HEK293 (cell line): ENCODE measurements at regions not wholly inside any gene's neighbourhood (a gene's known extent, or its start where the extent isn't known, plus 50 kb on each side); places are given as distances from the start of the nearest gene placed in this dataset.

Experiments
- CTCF ChIA-PET: fragments of 350-600 bp; formaldehyde crosslinking; extraction: SDS; loops from one replicate; lab custom pipeline; 2021; ENCODE audit warnings: antibody characterized with exemption; lab: Yijun Ruan, JAX
- POLR2A ChIA-PET: fragments of 300-600 bp; formaldehyde crosslinking; extraction: SDS; loops from one replicate; lab custom pipeline; 2020; ENCODE audit warnings: antibody characterized with exemption, inconsistent platforms; lab: Yijun Ruan, JAX
- H3K27ac ChIP-seq: fragments of 200-500 bp; sonication (Bioruptor generic); 2 replicates; pipeline ENCODE4 v1.5.1; 2014; ENCODE audit warnings: low read depth, low read length, control low read depth, inconsistent platforms; ENCODE audit errors: extremely low read depth
- H3K36me3 ChIP-seq, 2 experiments: fragments of 200-500 bp in 1 of 2; sonication (Bioruptor generic) in 1 of 2; 1 replicate in 1 of 2; 2 replicates in 1 of 2; pipeline ENCODE4 v1.5.1; 2014 to 2017; ENCODE audit warnings: inconsistent platforms in 2 of 2, low read length in 2 of 2; ENCODE audit not compliant: control insufficient read depth in 2 of 2, insufficient read depth in 1 of 2
- H3K4me1 ChIP-seq: fragments of 200-500 bp; sonication (Bioruptor generic); 2 replicates; pipeline ENCODE4 v1.5.1; 2014; ENCODE audit warnings: mild to moderate bottlenecking, low read length, inconsistent platforms; ENCODE audit not compliant: control insufficient read depth, insufficient read depth
- H3K4me3 ChIP-seq: 2 replicates; pipeline ENCODE4 v1.5.1; 2011; ENCODE audit warnings: low read depth, mild to moderate bottlenecking, control low read depth, low read length, moderate library complexity
- H3K9me3 ChIP-seq: fragments of 200-500 bp; sonication (Bioruptor generic); 2 replicates; pipeline ENCODE4 v1.5.1; 2014; ENCODE audit warnings: low read depth, low read length, inconsistent platforms; ENCODE audit not compliant: control insufficient read depth, insufficient read depth
- GLI4 ChIP-seq: fragments of 450-650 bp; formaldehyde crosslinking; IDR thresholded peaks from 2 replicates; pipeline ENCODE4 v1.5.1; 2016; ENCODE audit warnings: missing biosample characterization, missing genetic modification characterization
- KLF8 ChIP-seq: fragments of 450-650 bp; formaldehyde crosslinking; IDR thresholded peaks from 2 replicates; pipeline ENCODE4 v1.5.1; 2016; ENCODE audit warnings: missing biosample characterization, missing genetic modification characterization
- MEIS1 ChIP-seq: sonication (generic); formaldehyde crosslinking; IDR thresholded peaks from 2 replicates; pipeline ENCODE4 v1.8.1; 2022; ENCODE audit warnings: missing genetic modification reagents, mild to moderate bottlenecking, borderline replicate concordance
- ZBTB20 ChIP-seq: fragments of 450-650 bp; formaldehyde crosslinking; IDR thresholded peaks from 2 replicates; pipeline ENCODE4 v1.5.1; 2016; ENCODE audit warnings: missing biosample characterization, missing genetic modification characterization
- ZFP69B ChIP-seq: fragments of 450-650 bp; formaldehyde crosslinking; IDR thresholded peaks from 2 replicates; pipeline ENCODE4 v1.5.1; 2016; ENCODE audit warnings: missing biosample characterization, missing genetic modification characterization
- ZNF24 ChIP-seq: fragments of 450-650 bp; formaldehyde crosslinking; IDR thresholded peaks from 2 replicates; pipeline ENCODE4 v1.5.1; 2016; ENCODE audit warnings: missing biosample characterization, missing genetic modification characterization
- ZNF416 ChIP-seq: fragments of 450-650 bp; formaldehyde crosslinking; IDR thresholded peaks from 2 replicates; pipeline ENCODE4 v1.5.1; 2016; ENCODE audit warnings: missing biosample characterization, missing genetic modification characterization
- ZNF426 ChIP-seq: fragments of 450-650 bp; formaldehyde crosslinking; IDR thresholded peaks from 2 replicates; pipeline ENCODE4 v1.5.1; 2017; ENCODE audit warnings: missing biosample characterization, missing genetic modification characterization, mild to moderate bottlenecking, inconsistent platforms, moderate library complexity
- ZNF600 ChIP-seq: fragments of 450-650 bp; formaldehyde crosslinking; IDR thresholded peaks from 2 replicates; pipeline ENCODE4 v1.5.1; 2016; ENCODE audit warnings: missing biosample characterization, missing genetic modification characterization
- ZNF670 ChIP-seq: fragments of 450-650 bp; formaldehyde crosslinking; IDR thresholded peaks from 2 replicates; pipeline ENCODE4 v1.5.1; 2016; ENCODE audit warnings: missing biosample characterization, missing genetic modification characterization, low read depth
- TF ChIP-seq, protein P1 (sequence below): fragments of 450-650 bp; formaldehyde crosslinking; IDR thresholded peaks from 2 replicates; pipeline ENCODE4 v1.5.1; 2016; ENCODE audit warnings: missing biosample characterization, missing genetic modification characterization, borderline replicate concordance
- TF ChIP-seq, protein P2 (sequence below): fragments of 450-650 bp; formaldehyde crosslinking; IDR thresholded peaks from 2 replicates; pipeline ENCODE4 v1.5.1; 2016; ENCODE audit warnings: missing biosample characterization, missing genetic modification characterization
- TF ChIP-seq, protein P3 (sequence below): fragments of 450-650 bp; formaldehyde crosslinking; IDR thresholded peaks from 2 replicates; pipeline ENCODE4 v1.5.1; 2016; ENCODE audit warnings: missing biosample characterization, missing genetic modification characterization, borderline replicate concordance
- TF ChIP-seq, protein P4 (sequence below): fragments of 450-650 bp; IDR thresholded peaks from 2 replicates; pipeline ENCODE4 v1.5.1; 2018; ENCODE audit warnings: missing biosample characterization, mild to moderate bottlenecking, missing genetic modification characterization
- TF ChIP-seq, protein P5 (sequence below): fragments of 450-650 bp; formaldehyde crosslinking; IDR thresholded peaks from 2 replicates; pipeline ENCODE4 v1.5.1; 2017; ENCODE audit warnings: missing biosample characterization, missing genetic modification characterization
- TF ChIP-seq, protein P6 (sequence below): fragments of 450-650 bp; formaldehyde crosslinking; IDR thresholded peaks from 2 replicates; pipeline ENCODE4 v1.5.1; 2016; ENCODE audit warnings: missing biosample characterization, missing genetic modification characterization

DNA sequence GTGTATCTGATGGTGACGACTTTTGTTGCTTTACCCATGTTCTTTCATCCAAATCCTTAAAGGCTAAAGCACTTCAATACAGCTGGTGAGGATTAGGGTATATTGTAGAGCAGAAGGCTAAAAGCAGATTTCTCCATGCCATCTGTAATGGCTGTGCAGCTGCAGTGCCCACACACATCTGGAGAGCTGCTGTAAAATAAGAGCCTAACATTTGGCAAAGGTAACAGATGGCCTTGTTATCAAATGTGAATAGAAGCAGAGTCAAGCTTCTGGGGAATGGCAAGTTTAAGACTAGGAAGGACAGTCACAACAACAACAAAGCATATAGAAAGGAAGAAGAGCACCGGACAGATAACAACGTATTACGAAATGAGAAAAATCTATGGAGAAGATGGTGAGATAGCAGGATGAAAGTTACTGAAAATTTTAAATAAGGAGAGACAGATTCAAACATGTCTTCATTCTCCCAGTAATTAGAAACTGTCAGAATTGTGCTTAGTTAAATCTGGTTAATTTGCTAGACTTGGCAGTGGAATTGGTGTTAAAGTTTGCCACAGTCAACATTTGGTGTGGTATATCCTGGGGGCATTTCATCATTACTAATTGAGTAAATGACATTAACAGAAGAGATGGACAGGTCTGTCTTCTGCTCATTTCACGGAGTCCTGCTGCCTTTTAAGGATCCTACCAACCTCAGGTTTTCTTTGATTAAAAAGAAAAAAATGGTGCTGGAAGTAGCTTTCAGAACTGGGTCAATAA lies 1093.2 kb downstream of the ADGRL2 start:
- CTCF ChIA-PET = no interaction called here
- Histone ChIP-seq H3K4me1 (no peaks in the 10 kb centered on the region), H3K9me3 (no peaks in the 10 kb centered on the region), H3K36me3 (no peaks in the 10 kb centered on the region), H3K27ac (no peak overlapping the region), H3K4me3 (no peak overlapping the region)
- POLR2A ChIA-PET = no interaction called here
- TF ChIP-seq, protein P1, sequence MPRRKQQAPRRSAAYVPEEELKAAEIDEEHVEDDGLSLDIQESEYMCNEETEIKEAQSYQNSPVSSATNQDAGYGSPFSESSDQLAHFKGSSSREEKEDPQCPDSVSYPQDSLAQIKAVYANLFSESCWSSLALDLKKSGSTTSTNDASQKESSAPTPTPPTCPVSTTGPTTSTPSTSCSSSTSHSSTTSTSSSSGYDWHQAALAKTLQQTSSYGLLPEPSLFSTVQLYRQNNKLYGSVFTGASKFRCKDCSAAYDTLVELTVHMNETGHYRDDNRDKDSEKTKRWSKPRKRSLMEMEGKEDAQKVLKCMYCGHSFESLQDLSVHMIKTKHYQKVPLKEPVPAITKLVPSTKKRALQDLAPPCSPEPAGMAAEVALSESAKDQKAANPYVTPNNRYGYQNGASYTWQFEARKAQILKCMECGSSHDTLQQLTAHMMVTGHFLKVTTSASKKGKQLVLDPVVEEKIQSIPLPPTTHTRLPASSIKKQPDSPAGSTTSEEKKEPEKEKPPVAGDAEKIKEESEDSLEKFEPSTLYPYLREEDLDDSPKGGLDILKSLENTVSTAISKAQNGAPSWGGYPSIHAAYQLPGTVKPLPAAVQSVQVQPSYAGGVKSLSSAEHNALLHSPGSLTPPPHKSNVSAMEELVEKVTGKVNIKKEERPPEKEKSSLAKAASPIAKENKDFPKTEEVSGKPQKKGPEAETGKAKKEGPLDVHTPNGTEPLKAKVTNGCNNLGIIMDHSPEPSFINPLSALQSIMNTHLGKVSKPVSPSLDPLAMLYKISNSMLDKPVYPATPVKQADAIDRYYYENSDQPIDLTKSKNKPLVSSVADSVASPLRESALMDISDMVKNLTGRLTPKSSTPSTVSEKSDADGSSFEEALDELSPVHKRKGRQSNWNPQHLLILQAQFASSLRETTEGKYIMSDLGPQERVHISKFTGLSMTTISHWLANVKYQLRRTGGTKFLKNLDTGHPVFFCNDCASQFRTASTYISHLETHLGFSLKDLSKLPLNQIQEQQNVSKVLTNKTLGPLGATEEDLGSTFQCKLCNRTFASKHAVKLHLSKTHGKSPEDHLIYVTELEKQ (tag by site-specific recombination) = no peak

DNA sequence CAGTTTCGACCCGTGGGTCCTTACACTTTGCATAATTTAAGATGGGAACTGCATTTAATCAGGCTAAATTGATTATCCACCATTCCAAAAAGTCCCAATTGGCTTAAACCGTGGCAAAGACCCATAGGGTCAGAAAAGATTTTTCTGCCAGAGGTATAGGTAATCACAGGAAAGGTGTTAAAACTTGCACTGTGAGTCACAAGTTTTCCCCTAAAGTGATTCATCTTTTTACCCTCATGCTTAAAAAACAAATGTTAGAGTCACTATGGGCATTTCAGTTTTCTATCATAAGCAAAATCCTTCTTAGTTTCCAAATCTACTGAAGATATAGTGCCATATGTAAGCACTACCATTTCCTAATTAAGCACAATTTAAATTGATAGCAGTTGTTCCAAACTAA lies 1079.8 kb downstream of the ADGRL2 start:
- ChIA-PET POLR2A (no interaction called here), CTCF (no interaction called here)
- Histone ChIP-seq H3K27ac (no peak overlapping the region), H3K36me3 (no peaks in the 10 kb centered on the region), H3K4me1 (no peaks in the 10 kb centered on the region), H3K4me3 (no peak overlapping the region), H3K9me3 (no peaks in the 10 kb centered on the region)
- TF ChIP-seq, protein P2, sequence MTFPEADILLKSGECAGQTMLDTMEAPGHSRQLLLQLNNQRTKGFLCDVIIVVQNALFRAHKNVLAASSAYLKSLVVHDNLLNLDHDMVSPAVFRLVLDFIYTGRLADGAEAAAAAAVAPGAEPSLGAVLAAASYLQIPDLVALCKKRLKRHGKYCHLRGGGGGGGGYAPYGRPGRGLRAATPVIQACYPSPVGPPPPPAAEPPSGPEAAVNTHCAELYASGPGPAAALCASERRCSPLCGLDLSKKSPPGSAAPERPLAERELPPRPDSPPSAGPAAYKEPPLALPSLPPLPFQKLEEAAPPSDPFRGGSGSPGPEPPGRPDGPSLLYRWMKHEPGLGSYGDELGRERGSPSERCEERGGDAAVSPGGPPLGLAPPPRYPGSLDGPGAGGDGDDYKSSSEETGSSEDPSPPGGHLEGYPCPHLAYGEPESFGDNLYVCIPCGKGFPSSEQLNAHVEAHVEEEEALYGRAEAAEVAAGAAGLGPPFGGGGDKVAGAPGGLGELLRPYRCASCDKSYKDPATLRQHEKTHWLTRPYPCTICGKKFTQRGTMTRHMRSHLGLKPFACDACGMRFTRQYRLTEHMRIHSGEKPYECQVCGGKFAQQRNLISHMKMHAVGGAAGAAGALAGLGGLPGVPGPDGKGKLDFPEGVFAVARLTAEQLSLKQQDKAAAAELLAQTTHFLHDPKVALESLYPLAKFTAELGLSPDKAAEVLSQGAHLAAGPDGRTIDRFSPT (tag by site-specific recombination) = no peak
- no peak for TF ChIP-seq ZNF426 (tag by site-specific recombination)

DNA sequence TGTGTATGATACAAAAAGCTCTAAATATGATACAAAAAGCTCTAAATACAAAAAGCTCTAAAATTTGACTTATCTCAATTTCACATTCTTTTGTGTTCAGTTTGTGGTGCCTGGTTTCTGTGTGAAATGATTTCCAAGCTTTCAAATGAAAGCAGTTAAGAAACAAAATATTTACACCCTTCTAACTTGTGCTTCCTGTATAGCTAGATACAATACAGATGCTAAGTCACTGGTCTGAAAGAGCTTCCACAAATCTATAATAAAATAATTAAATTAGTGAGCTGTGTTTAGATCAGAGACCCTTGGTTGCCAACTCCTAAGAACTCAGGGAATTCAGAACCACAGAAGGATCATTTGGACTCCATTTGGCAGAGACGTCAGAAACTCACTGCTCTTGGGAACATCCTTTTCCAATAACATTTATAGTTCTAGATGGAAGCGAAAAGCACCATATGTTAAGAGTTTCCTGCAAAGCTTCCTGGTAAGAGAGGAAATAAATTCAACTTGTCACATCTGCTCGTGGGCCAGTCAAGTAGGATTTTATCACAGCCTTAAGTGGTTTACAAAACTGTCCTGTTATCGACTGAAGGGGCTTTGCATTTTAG lies 1079.1 kb downstream of the ADGRL2 start:
- POLR2A ChIA-PET = no interaction called here
- H3K36me3 ChIP-seq = no peaks in the 10 kb centered on the region

More for the DNA sequence above, 1079.1 kb downstream of the ADGRL2 start:
- no peaks in the 10 kb centered on the region for H3K4me1 ChIP-seq
- no peak overlapping the region for H3K27ac ChIP-seq
- CTCF ChIA-PET = no interaction called here
- TF ChIP-seq ZNF24 (tag by site-specific recombination) (no peak), ZNF670 (tag by site-specific recombination) (no peak), MEIS1 (CRISPR knock-in tag) (no peak), ZBTB20 (tag by site-specific recombination) (no peak), ZFP69B (no peak), GLI4 (tag by site-specific recombination) (no peak), ZNF600 (tag by site-specific recombination) (no peak), ZNF416 (no peak), KLF8 (tag by site-specific recombination) (no peak)
- TF ChIP-seq, protein P3, sequence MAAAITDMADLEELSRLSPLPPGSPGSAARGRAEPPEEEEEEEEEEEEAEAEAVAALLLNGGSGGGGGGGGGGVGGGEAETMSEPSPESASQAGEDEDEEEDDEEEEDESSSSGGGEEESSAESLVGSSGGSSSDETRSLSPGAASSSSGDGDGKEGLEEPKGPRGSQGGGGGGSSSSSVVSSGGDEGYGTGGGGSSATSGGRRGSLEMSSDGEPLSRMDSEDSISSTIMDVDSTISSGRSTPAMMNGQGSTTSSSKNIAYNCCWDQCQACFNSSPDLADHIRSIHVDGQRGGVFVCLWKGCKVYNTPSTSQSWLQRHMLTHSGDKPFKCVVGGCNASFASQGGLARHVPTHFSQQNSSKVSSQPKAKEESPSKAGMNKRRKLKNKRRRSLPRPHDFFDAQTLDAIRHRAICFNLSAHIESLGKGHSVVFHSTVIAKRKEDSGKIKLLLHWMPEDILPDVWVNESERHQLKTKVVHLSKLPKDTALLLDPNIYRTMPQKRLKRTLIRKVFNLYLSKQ (tag by site-specific recombination) = no peak
- TF ChIP-seq, protein P4, sequence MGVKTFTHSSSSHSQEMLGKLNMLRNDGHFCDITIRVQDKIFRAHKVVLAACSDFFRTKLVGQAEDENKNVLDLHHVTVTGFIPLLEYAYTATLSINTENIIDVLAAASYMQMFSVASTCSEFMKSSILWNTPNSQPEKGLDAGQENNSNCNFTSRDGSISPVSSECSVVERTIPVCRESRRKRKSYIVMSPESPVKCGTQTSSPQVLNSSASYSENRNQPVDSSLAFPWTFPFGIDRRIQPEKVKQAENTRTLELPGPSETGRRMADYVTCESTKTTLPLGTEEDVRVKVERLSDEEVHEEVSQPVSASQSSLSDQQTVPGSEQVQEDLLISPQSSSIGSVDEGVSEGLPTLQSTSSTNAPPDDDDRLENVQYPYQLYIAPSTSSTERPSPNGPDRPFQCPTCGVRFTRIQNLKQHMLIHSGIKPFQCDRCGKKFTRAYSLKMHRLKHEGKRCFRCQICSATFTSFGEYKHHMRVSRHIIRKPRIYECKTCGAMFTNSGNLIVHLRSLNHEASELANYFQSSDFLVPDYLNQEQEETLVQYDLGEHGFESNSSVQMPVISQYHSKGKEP (tag by site-specific recombination) = no peak
- TF ChIP-seq, protein P5, sequence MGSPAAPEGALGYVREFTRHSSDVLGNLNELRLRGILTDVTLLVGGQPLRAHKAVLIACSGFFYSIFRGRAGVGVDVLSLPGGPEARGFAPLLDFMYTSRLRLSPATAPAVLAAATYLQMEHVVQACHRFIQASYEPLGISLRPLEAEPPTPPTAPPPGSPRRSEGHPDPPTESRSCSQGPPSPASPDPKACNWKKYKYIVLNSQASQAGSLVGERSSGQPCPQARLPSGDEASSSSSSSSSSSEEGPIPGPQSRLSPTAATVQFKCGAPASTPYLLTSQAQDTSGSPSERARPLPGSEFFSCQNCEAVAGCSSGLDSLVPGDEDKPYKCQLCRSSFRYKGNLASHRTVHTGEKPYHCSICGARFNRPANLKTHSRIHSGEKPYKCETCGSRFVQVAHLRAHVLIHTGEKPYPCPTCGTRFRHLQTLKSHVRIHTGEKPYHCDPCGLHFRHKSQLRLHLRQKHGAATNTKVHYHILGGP = no peak
- TF ChIP-seq, protein P6, sequence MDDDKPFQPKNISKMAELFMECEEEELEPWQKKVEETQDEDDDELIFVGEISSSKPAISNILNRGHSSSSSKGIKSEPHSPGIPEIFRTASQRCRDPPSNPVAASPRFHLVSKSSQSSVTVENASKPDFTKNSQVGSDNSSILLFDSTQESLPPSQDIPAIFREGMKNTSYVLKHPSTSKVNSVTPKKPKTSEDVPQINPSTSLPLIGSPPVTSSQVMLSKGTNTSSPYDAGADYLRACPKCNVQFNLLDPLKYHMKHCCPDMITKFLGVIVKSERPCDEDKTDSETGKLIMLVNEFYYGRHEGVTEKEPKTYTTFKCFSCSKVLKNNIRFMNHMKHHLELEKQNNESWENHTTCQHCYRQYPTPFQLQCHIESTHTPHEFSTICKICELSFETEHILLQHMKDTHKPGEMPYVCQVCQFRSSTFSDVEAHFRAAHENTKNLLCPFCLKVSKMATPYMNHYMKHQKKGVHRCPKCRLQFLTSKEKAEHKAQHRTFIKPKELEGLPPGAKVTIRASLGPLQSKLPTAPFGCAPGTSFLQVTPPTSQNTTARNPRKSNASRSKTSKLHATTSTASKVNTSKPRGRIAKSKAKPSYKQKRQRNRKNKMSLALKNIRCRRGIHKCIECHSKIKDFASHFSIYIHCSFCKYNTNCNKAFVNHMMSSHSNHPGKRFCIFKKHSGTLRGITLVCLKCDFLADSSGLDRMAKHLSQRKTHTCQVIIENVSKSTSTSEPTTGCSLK (tag by site-specific recombination) = no peak
- no peak overlapping the region for H3K4me3 ChIP-seq
- no peaks in the 10 kb centered on the region for H3K9me3 ChIP-seq
